Adrenal gland (tissue), 5 donors: ENCODE measurements at regions not wholly inside any gene's neighbourhood (a gene's known extent, or its start where the extent isn't known, plus 50 kb on each side); places are given as distances from the start of the nearest gene placed in this dataset.

Source experiments
- POLR2A ChIP-seq, 2 donors: fragments of 450-650 bp; IDR thresholded peaks; one replicate each; pipeline ENCODE4 v1.6.1; 2017; ENCODE audit warnings: antibody characterized with exemption in 2 of 2, mild to moderate bottlenecking in 2 of 2, moderate library complexity in 1 of 2
- TF ChIP-seq, protein P1 (sequence below), 6 experiments: fragments of 450-650 bp in 4 of 6; fragments of 200-600 bp in 2 of 6; sonication (generic) in 1 of 6; IDR thresholded peaks; 1 replicate in 5 of 6; 2 replicates in 1 of 6; pipeline versions ENCODE4 v1.5.1 to v1.8.0; 2016 to 2021; ENCODE audit warnings: antibody characterized with exemption in 6 of 6, mild to moderate bottlenecking in 2 of 6, moderate library complexity in 1 of 6
- donor health status: DM: no; HTN: no; CAD: no.

DNA sequence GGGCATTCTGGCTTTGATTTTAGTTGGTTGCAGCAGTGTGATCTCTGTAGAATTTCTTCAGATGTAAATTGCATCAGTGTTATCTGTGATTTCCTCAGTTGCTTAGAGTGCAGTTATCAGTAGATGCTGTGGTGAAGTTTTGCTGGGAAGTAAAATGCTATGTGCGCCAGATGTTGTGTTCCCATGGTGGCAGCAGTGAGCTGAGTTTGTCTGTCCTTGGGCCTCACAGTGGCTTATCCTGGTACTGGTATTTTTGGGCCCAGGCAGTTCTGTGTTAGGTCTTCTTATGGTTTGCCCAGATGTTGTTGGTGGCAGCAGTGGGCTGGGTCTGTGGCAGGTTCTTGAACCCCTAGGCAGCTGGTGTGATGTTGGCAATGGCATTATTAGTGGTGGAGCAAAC, 1242.1 kb downstream of the PLA2G4A start:
- TF ChIP-seq POLR2A (IDR thresholded peaks at IDR 0.05): no peak
- TF ChIP-seq, protein P1, sequence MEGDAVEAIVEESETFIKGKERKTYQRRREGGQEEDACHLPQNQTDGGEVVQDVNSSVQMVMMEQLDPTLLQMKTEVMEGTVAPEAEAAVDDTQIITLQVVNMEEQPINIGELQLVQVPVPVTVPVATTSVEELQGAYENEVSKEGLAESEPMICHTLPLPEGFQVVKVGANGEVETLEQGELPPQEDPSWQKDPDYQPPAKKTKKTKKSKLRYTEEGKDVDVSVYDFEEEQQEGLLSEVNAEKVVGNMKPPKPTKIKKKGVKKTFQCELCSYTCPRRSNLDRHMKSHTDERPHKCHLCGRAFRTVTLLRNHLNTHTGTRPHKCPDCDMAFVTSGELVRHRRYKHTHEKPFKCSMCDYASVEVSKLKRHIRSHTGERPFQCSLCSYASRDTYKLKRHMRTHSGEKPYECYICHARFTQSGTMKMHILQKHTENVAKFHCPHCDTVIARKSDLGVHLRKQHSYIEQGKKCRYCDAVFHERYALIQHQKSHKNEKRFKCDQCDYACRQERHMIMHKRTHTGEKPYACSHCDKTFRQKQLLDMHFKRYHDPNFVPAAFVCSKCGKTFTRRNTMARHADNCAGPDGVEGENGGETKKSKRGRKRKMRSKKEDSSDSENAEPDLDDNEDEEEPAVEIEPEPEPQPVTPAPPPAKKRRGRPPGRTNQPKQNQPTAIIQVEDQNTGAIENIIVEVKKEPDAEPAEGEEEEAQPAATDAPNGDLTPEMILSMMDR (IDR thresholded peaks at IDR 0.05): no peak
